ENCODE measurements at regions not wholly inside any gene's neighbourhood (a gene's known extent, or its start where the extent isn't known, plus 50 kb on each side); places are given as distances from the start of the nearest gene placed in this dataset.

GRCh38 chr5:61251874-61252642 lies 80.0 kb upstream of the ZSWIM6 start:
- in situ Hi-C loops (cut with HindIII; ENCODE audit: extremely low pct_ligation_motif_present, low pct_unique_long_range_greater_than_20kb) (no loop called here), intact Hi-C loops (cut with micrococcal nuclease; ENCODE audit: unreplicated experiment) (no loop called here)
- H3K4me1 ChIP-seq (ENCODE audit: insufficient read depth, low read length), result no peaks in the 10 kb centered on the region
- H3K4me2 ChIP-seq (ENCODE audit: low read depth, low read length), result no peak overlapping the region
- no peak overlapping the region for H3K4me3 ChIP-seq (replicated peaks in 1 of 3; ENCODE audit: insufficient read depth in 1 of 3, low read depth in 2 of 3, low read length in 3 of 3)
- DNase-seq (ENCODE audit: low spot score) (no peak), FAIRE-seq (no peak), ATAC-seq (no peak)
- H3K79me2 ChIP-seq (ENCODE audit: insufficient read depth, low read length), result no peaks in the 10 kb centered on the region
- no peaks in the 10 kb centered on the region; the same call in 1 of the 2 replicates for H4K20me1 ChIP-seq (ENCODE audit: insufficient read depth, low read length)
- POLR2A ChIA-PET, result no interaction called here
- CTCF ChIA-PET (ENCODE audit: low intra/inter-chr PET ratio, low total read pairs), result no interaction called here
- H3K36me3 ChIP-seq (replicated peaks in 1 of 2; ENCODE audit: control insufficient read depth in 1 of 2, insufficient read depth in 2 of 2, low read length in 2 of 2), result no peaks in the 10 kb centered on the region
- whole genome bisulfite sequencing (ENCODE audit: low lambda C conversion rate), result 24% methylated on average over 11 of the region's 11 CpGs
- H3K9me3 ChIP-seq (ENCODE audit: low read length), result no peaks in the 10 kb centered on the region
- no peak overlapping the region for H3K27ac ChIP-seq (ENCODE audit: extremely low read length, insufficient read depth, low read length)
- H2AFZ ChIP-seq (ENCODE audit: low read length), result no peak overlapping the region
- TF ChIP-seq MBD4 (IDR thresholded peaks at IDR 0.05; ENCODE audit: borderline replicate concordance, low read length) (no peak), ZNF558 (CRISPR knock-in tag; IDR thresholded peaks at IDR 0.05; ENCODE audit: borderline replicate concordance) (no peak), MAF1 (CRISPR knock-in tag; IDR thresholded peaks at IDR 0.05; ENCODE audit: borderline replicate concordance) (no peak), AKAP8 (CRISPR knock-in tag; IDR thresholded peaks at IDR 0.05) (no peak), RERE (CRISPR knock-in tag; IDR thresholded peaks at IDR 0.05; ENCODE audit: low read depth) (no peak), ZNF557 (CRISPR knock-in tag; IDR thresholded peaks at IDR 0.05) (no peak), SRSF1 (optimal IDR thresholded peaks at IDR 0.05; ENCODE audit: low read depth, low read length) (no peak), ZSCAN25 (CRISPR knock-in tag; IDR thresholded peaks at IDR 0.05) (no peak), SMYD3 (CRISPR knock-in tag; IDR thresholded peaks at IDR 0.05) (no peak), ZNF616 (CRISPR knock-in tag; IDR thresholded peaks at IDR 0.05; ENCODE audit: low read depth) (no peak)
- BruUV-seq (replicated peaks), result no TSS peak
- peaks cover 1 to 31% of the 10 kb centered on the region in 2 experiments; a peak in 4 of 5 replicates for H3K27me3 ChIP-seq (ENCODE audit: control insufficient read depth in 1 of 2, insufficient read depth in 2 of 2, low read length in 2 of 2)
- H3K9ac ChIP-seq (ENCODE audit: insufficient read depth, low read depth, low read length), result no peak overlapping the region
